Peyer's patch (tissue), 4 donors: ENCODE measurements at regions not wholly inside any gene's neighbourhood (a gene's known extent, or its start where the extent isn't known, plus 50 kb on each side); places are given as distances from the start of the nearest gene placed in this dataset.

Experiments used
- DNase-seq, 3 donors: peaks; one replicate each; pipeline ENCODE4 v3.0.0-alpha.2; 2017 to 2019
- H3K27ac ChIP-seq, 4 donors: fragments of 200-600 bp; sonication (generic); one replicate each; pipeline ENCODE4 v1.5.1; 2016 to 2019
- H3K27me3 ChIP-seq, 2 donors: fragments of 200-600 bp; sonication (generic); one replicate each; pipeline ENCODE4 v1.5.1; 2019
- H3K36me3 ChIP-seq, 3 donors: fragments of 200-600 bp; sonication (generic); one replicate each; pipeline ENCODE4 v1.5.1; 2016 to 2019
- H3K4me1 ChIP-seq, 4 donors: fragments of 200-600 bp; sonication (generic); one replicate each; pipeline ENCODE4 v1.5.1; 2016 to 2019
- H3K4me3 ChIP-seq, 4 donors: fragments of 200-600 bp; sonication (generic); 1 replicate in 3 of 4; 2 replicates in 1 of 4; pipeline ENCODE4 v1.5.1; 2016 to 2019; ENCODE audit warnings: mild to moderate bottlenecking in 1 of 4
- H3K9me3 ChIP-seq, 4 donors: fragments of 200-600 bp; sonication (generic); one replicate each; pipeline ENCODE4 v1.5.1; 2016 to 2019; ENCODE audit warnings: mild to moderate bottlenecking in 1 of 4
- POLR2A ChIP-seq, 2 donors: fragments of 450-650 bp; IDR thresholded peaks; one replicate each; pipeline ENCODE4 v1.5.1; 2017; ENCODE audit warnings: antibody characterized with exemption in 2 of 2, mild to moderate bottlenecking in 2 of 2, moderate library complexity in 2 of 2
- TF ChIP-seq, protein P1 (sequence below), 6 experiments: fragments of 450-650 bp in 4 of 6; fragments of 200-600 bp in 2 of 6; sonication (generic) in 1 of 6; IDR thresholded peaks; one replicate each; pipeline ENCODE4 v1.5.1; 2017 to 2019; ENCODE audit warnings: antibody characterized with exemption in 6 of 6, mild to moderate bottlenecking in 3 of 6, moderate library complexity in 1 of 6

- no peak overlapping the region for H3K27ac ChIP-seq
- TF ChIP-seq POLR2A (IDR thresholded peaks at IDR 0.05): no peak
- TF ChIP-seq, protein P1, sequence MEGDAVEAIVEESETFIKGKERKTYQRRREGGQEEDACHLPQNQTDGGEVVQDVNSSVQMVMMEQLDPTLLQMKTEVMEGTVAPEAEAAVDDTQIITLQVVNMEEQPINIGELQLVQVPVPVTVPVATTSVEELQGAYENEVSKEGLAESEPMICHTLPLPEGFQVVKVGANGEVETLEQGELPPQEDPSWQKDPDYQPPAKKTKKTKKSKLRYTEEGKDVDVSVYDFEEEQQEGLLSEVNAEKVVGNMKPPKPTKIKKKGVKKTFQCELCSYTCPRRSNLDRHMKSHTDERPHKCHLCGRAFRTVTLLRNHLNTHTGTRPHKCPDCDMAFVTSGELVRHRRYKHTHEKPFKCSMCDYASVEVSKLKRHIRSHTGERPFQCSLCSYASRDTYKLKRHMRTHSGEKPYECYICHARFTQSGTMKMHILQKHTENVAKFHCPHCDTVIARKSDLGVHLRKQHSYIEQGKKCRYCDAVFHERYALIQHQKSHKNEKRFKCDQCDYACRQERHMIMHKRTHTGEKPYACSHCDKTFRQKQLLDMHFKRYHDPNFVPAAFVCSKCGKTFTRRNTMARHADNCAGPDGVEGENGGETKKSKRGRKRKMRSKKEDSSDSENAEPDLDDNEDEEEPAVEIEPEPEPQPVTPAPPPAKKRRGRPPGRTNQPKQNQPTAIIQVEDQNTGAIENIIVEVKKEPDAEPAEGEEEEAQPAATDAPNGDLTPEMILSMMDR (IDR thresholded peaks at IDR 0.05): no peak
- no peak for DNase-seq
- no peaks in the 10 kb centered on the region for H3K36me3 ChIP-seq
- H3K4me1 ChIP-seq: no peaks in the 10 kb centered on the region
- no peaks in the 10 kb centered on the region for H3K27me3 ChIP-seq
- H3K9me3 ChIP-seq: no peaks in the 10 kb centered on the region
- no peak overlapping the region for H3K4me3 ChIP-seq
These were observed 217.8 kb upstream of the ARL4C start for GRCh38 chr2:234714711-234715110.

DNA sequence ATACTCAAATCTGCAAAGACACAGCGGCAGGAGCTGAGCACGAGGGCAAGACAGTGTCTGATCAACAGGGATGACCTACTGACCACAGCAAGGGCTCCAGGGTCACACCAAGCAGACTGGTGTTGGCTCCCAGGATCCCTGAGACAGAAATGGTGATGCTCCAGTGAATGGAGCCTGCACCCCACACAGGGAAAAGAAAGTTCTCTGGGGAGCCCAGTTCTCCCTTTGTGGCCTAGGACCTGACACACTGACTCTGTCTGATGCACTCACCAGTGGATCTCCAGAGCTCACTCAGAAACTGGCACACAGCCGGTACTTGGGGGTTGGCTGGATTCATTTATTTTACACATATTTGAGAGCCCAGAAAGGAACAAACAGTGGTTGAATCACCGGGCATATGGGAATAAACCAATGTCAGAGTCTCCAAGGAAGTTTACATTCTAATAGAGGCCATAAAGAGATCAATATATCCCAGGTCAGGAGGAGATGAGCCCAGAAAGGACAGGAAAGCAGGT, 215.6 kb upstream of the ARL4C start:
- no peaks in the 10 kb centered on the region for H3K9me3 ChIP-seq
- H3K4me1 ChIP-seq: no peaks in the 10 kb centered on the region
- no peaks in the 10 kb centered on the region for H3K27me3 ChIP-seq
- no peak for TF ChIP-seq POLR2A (IDR thresholded peaks at IDR 0.05)
- TF ChIP-seq, protein P1 (IDR thresholded peaks at IDR 0.05): no peak
- no peak overlapping the region for H3K4me3 ChIP-seq
- DNase-seq: no peak
- no peak overlapping the region for H3K27ac ChIP-seq
- no peaks in the 10 kb centered on the region for H3K36me3 ChIP-seq

- Histone ChIP-seq H3K36me3 (no peaks in the 10 kb centered on the region), H3K27ac (no peak overlapping the region), H3K27me3 (no peaks in the 10 kb centered on the region), H3K4me3 (no peak overlapping the region), H3K9me3 (no peaks in the 10 kb centered on the region), H3K4me1 (no peaks in the 10 kb centered on the region)
- no peak for DNase-seq
- TF ChIP-seq POLR2A (IDR thresholded peaks at IDR 0.05): no peak
- TF ChIP-seq, protein P1 (IDR thresholded peaks at IDR 0.05): no peak
These were observed 214.4 kb upstream of the ARL4C start for GRCh38 chr2:234711308-234711707.

DNA sequence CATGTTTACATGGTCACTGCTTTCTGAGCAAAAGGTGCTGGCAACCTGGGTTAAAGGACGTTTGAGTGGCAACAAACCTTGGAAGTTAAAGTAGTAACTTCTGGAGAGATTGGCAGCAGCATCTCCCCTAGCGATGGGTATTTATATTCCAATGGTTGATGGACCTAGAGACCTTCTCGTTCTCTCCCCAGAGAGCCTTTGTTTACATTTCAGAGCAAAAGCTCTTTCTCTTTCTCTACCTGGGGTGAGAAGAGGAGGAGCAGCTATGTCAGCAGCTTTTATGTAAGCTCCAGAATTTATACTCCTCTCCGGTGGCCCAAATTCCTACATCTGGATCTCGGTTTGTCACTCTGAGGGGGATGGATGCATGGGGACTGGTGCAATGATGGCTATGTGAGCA, 213.7 kb upstream of the ARL4C start:
- DNase-seq: no peak
- H3K4me1 ChIP-seq: no peaks in the 10 kb centered on the region
- no peak for TF ChIP-seq POLR2A (IDR thresholded peaks at IDR 0.05)
- TF ChIP-seq, protein P1 (IDR thresholded peaks at IDR 0.05): no peak
- no peaks in the 10 kb centered on the region for H3K27me3 ChIP-seq
- H3K36me3 ChIP-seq: no peaks in the 10 kb centered on the region
- H3K27ac ChIP-seq: no peak overlapping the region
- H3K4me3 ChIP-seq: no peak overlapping the region
- no peaks in the 10 kb centered on the region for H3K9me3 ChIP-seq

GRCh38 chr2:234710066-234710465, 213.2 kb upstream of the ARL4C start:
- Histone ChIP-seq H3K4me1 (no peaks in the 10 kb centered on the region), H3K4me3 (no peak overlapping the region), H3K36me3 (no peaks in the 10 kb centered on the region), H3K9me3 (no peaks in the 10 kb centered on the region), H3K27ac (no peak overlapping the region), H3K27me3 (no peaks in the 10 kb centered on the region)
- no peak for TF ChIP-seq POLR2A (IDR thresholded peaks at IDR 0.05)
- TF ChIP-seq, protein P1 (IDR thresholded peaks at IDR 0.05): no peak
- DNase-seq: no peak

GRCh38 chr2:234708717-234709116, 211.8 kb upstream of the ARL4C start:
- Histone ChIP-seq H3K27ac (no peak overlapping the region), H3K36me3 (no peaks in the 10 kb centered on the region), H3K4me1 (no peaks in the 10 kb centered on the region), H3K27me3 (no peaks in the 10 kb centered on the region), H3K9me3 (no peaks in the 10 kb centered on the region), H3K4me3 (no peak overlapping the region)
- TF ChIP-seq POLR2A (IDR thresholded peaks at IDR 0.05): no peak
- TF ChIP-seq, protein P1 (IDR thresholded peaks at IDR 0.05): no peak
- DNase-seq: no peak
